ENCODE measurements at regions not wholly inside any gene's neighbourhood (a gene's known extent, or its start where the extent isn't known, plus 50 kb on each side); places are given as distances from the start of the nearest gene placed in this dataset.

DNA sequence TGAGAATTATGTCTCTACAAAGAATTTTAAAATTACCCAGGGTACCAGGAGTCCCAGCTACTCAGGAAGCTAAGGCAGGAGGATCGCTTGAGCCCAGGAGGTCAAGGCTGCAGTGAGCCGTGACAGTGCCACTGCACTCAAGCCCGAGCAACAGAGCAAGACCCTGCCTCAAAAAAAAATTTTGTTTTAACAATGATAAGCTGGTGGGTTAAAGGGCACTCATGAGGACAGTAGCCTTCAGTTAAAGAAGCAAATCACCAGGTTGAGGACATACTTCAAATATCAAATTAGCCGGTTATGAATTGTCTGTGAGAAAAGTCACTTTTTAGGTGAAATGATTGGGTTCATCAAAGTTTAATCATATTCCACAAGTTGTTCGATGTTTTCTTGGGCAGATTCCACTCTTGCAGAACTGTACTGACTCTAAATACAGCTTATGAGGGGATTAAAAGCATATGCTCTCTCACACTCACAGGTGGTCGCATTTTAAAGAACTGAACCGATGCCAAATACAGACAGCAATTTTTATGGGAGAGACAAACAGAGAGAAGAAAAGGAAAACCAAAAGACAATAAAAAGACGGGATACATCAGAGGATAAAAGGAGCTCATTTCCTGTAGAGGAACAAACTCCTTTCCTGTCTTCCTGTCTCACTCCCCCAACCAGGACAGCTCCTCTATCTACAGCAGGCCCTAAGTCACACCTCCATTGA, 582.8 kb upstream of the NRP1 start:
- TF ChIP-seq, protein P1, sequence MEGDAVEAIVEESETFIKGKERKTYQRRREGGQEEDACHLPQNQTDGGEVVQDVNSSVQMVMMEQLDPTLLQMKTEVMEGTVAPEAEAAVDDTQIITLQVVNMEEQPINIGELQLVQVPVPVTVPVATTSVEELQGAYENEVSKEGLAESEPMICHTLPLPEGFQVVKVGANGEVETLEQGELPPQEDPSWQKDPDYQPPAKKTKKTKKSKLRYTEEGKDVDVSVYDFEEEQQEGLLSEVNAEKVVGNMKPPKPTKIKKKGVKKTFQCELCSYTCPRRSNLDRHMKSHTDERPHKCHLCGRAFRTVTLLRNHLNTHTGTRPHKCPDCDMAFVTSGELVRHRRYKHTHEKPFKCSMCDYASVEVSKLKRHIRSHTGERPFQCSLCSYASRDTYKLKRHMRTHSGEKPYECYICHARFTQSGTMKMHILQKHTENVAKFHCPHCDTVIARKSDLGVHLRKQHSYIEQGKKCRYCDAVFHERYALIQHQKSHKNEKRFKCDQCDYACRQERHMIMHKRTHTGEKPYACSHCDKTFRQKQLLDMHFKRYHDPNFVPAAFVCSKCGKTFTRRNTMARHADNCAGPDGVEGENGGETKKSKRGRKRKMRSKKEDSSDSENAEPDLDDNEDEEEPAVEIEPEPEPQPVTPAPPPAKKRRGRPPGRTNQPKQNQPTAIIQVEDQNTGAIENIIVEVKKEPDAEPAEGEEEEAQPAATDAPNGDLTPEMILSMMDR (IDR thresholded peaks at IDR 0.05), result no peak
- no peak for TF ChIP-seq POLR2AphosphoS5 (IDR thresholded peaks at IDR 0.05; ENCODE audit: insufficient read depth in 1 of 2, low read depth in 1 of 2)
- TF ChIP-seq POLR2A (IDR thresholded peaks at IDR 0.05), result no peak
